Prostate gland (tissue), 2 donors: ENCODE measurements at regions not wholly inside any gene's neighbourhood (a gene's known extent, or its start where the extent isn't known, plus 50 kb on each side); places are given as distances from the start of the nearest gene placed in this dataset.

Experiments used
- CTCF ChIP-seq, 4 experiments: fragments of 200-600 bp in 2 of 4; fragments of 450-650 bp in 2 of 4; sonication (generic) in 2 of 4; IDR thresholded peaks; 1 replicate in 3 of 4; 2 replicates in 1 of 4; pipeline ENCODE4 v1.5.1; 2016 to 2019; ENCODE audit warnings: antibody characterized with exemption in 4 of 4, mild to moderate bottlenecking in 2 of 4, moderate library complexity in 2 of 4
- POLR2A ChIP-seq: fragments of 450-650 bp; IDR thresholded peaks from one replicate; pipeline ENCODE4 v1.6.1; 2016; ENCODE audit warnings: antibody characterized with exemption, mild to moderate bottlenecking

- TF ChIP-seq CTCF (IDR thresholded peaks at IDR 0.05) = no peak
- no peak for TF ChIP-seq POLR2A
Measured at GRCh38 chr6:26258212-26258977, 106.6 kb upstream of the BTN3A2 start.
